ENCODE measurements at regions not wholly inside any gene's neighbourhood (a gene's known extent, or its start where the extent isn't known, plus 50 kb on each side); places are given as distances from the start of the nearest gene placed in this dataset.

GRCh38 chr13:79003989-79004898 lies 345.3 kb upstream of the OBI1 start:
- no peak for TF ChIP-seq CTCF (conservative IDR thresholded peaks at IDR 0.05)
- H3K9me3 Mint-ChIP-seq: no peaks in the 10 kb centered on the region
- DNase-seq (ENCODE audit: low read depth, low spot score): no peak
- H3K27me3 Mint-ChIP-seq (ENCODE audit: low read depth): no peaks in the 10 kb centered on the region
- no peak overlapping the region for H3K4me3 Mint-ChIP-seq
- H3K36me3 Mint-ChIP-seq (ENCODE audit: low read depth): no peaks in the 10 kb centered on the region
- H3K27ac Mint-ChIP-seq (ENCODE audit: unreplicated experiment): no peak overlapping the region
- no peaks in the 10 kb centered on the region for H3K4me1 Mint-ChIP-seq

- Mint-ChIP-seq H3K27ac (ENCODE audit: unreplicated experiment) (no peak overlapping the region), H3K9me3 (no peaks in the 10 kb centered on the region), H3K4me1 (no peaks in the 10 kb centered on the region), H3K27me3 (ENCODE audit: low read depth) (no peaks in the 10 kb centered on the region), H3K4me3 (no peak overlapping the region), H3K36me3 (ENCODE audit: low read depth) (no peaks in the 10 kb centered on the region)
- no peak for DNase-seq (ENCODE audit: low read depth, low spot score)
- no peak for TF ChIP-seq CTCF (conservative IDR thresholded peaks at IDR 0.05)
These were observed 340.5 kb upstream of the OBI1 start for GRCh38 chr13:78999494-78999893.

GRCh38 chr13:78998630-78999315 lies 339.8 kb upstream of the OBI1 start:
- TF ChIP-seq CTCF (conservative IDR thresholded peaks at IDR 0.05): no peak

GRCh38 chr13:78997902-78998629 lies 339.1 kb upstream of the OBI1 start:
- H3K9me3 Mint-ChIP-seq: no peaks in the 10 kb centered on the region
- H3K27ac Mint-ChIP-seq (ENCODE audit: unreplicated experiment): no peak overlapping the region
- no peak for DNase-seq (ENCODE audit: low read depth, low spot score)
- no peaks in the 10 kb centered on the region for H3K27me3 Mint-ChIP-seq (ENCODE audit: low read depth)
- H3K4me3 Mint-ChIP-seq: no peak overlapping the region
- no peaks in the 10 kb centered on the region for H3K36me3 Mint-ChIP-seq (ENCODE audit: low read depth)
- H3K4me1 Mint-ChIP-seq: peaks cover 6% of the 10 kb centered on the region
- TF ChIP-seq CTCF (conservative IDR thresholded peaks at IDR 0.05): no peak

More at GRCh38 chr13:78998630-78999315, 339.8 kb upstream of the OBI1 start:
- Mint-ChIP-seq H3K9me3 (no peaks in the 10 kb centered on the region), H3K27me3 (ENCODE audit: low read depth) (no peaks in the 10 kb centered on the region), H3K4me3 (no peak overlapping the region), H3K27ac (ENCODE audit: unreplicated experiment) (no peak overlapping the region), H3K4me1 (peaks cover 2% of the 10 kb centered on the region), H3K36me3 (ENCODE audit: low read depth) (no peaks in the 10 kb centered on the region)
- no peak for DNase-seq (ENCODE audit: low read depth, low spot score)

- H3K27me3 Mint-ChIP-seq (ENCODE audit: low read depth): no peaks in the 10 kb centered on the region
- no peak overlapping the region for H3K4me3 Mint-ChIP-seq
- no peak overlapping the region for H3K27ac Mint-ChIP-seq (ENCODE audit: unreplicated experiment)
- no peak for DNase-seq (ENCODE audit: low read depth, low spot score)
- TF ChIP-seq CTCF (conservative IDR thresholded peaks at IDR 0.05): no peak
- peaks cover 6% of the 10 kb centered on the region for H3K4me1 Mint-ChIP-seq
- no peaks in the 10 kb centered on the region for H3K36me3 Mint-ChIP-seq (ENCODE audit: low read depth)
- no peaks in the 10 kb centered on the region for H3K9me3 Mint-ChIP-seq
These were observed 334.8 kb upstream of the OBI1 start for GRCh38 chr13:78993792-78994191.
